SK-N-SH (cell line): ENCODE measurements at regions not wholly inside any gene's neighbourhood (a gene's known extent, or its start where the extent isn't known, plus 50 kb on each side); places are given as distances from the start of the nearest gene placed in this dataset.

Source experiments
- CTCF ChIA-PET: fragments of 300-600, 350-600 bp; formaldehyde crosslinking; extraction: SDS; loops from one replicate; lab custom pipeline; 2021; lab: Yijun Ruan, JAX
- POLR2A ChIA-PET: fragments of 350-600 bp; sonication (Branson Sonifier 250); formaldehyde crosslinking; extraction: SDS; loops from one replicate; lab custom pipeline; 2020; ENCODE audit warnings: antibody characterized with exemption, inconsistent platforms; lab: Yijun Ruan, JAX
- DNase-seq: peaks from one replicate; pipeline ENCODE4 v3.0.0; 2012
- H2AFZ ChIP-seq: fragments of 200-600 bp; sonication (generic); 2 replicates; pipeline ENCODE4 v1.8.1; 2016; ENCODE audit warnings: antibody characterized with exemption, mild to moderate bottlenecking, low read depth
- H3F3A ChIP-seq: fragments of 200-600 bp; sonication (generic); replicated peaks from 2 replicates; pipeline ENCODE3; 2016; ENCODE audit warnings: antibody characterized with exemption, mild to moderate bottlenecking; ENCODE audit not compliant: insufficient read depth
- H3K27ac ChIP-seq, 2 experiments: fragments of 200-500 bp in 1 of 2; fragments of 200-600 bp in 1 of 2; sonication (Bioruptor generic) in 1 of 2; sonication (generic), shearing (Covaris generic) in 1 of 2; 2 replicates each; pipeline versions ENCODE4 v1.5.1 to v1.6.1; 2014 to 2016; ENCODE audit warnings: low read depth in 2 of 2, inconsistent platforms in 1 of 2, low read length in 1 of 2, mild to moderate bottlenecking in 1 of 2, mixed read lengths in 1 of 2
- H3K27me3 ChIP-seq: fragments of 200-600 bp; sonication (generic), shearing (Covaris generic); 2 replicates; pipeline ENCODE4 v1.6.1; 2016; ENCODE audit warnings: mixed run types; ENCODE audit not compliant: insufficient read depth
- H3K36me3 ChIP-seq, 2 experiments: fragments of 200-500 bp in 1 of 2; fragments of 200-600 bp in 1 of 2; sonication (Bioruptor generic) in 1 of 2; sonication (generic) in 1 of 2; replicated peaks in 1 of 2; 2 replicates each; pipeline versions ENCODE3 to v1.5.1; 2014 to 2016; ENCODE audit warnings: low read length in 1 of 2, mild to moderate bottlenecking in 1 of 2; ENCODE audit not compliant: insufficient read depth in 2 of 2, control insufficient read depth in 1 of 2
- H3K4me1 ChIP-seq, 2 experiments: fragments of 200-500 bp in 1 of 2; fragments of 200-600 bp in 1 of 2; sonication (Bioruptor generic) in 1 of 2; sonication (generic), shearing (Covaris generic) in 1 of 2; 2 replicates each; pipeline versions ENCODE4 v1.5.1 to v1.6.1; 2014 to 2016; ENCODE audit warnings: low read depth in 1 of 2, low read length in 1 of 2, mixed run types in 1 of 2; ENCODE audit not compliant: insufficient read depth in 2 of 2, control insufficient read depth in 1 of 2
- H3K4me2 ChIP-seq: fragments of 200-600 bp; sonication (generic), shearing (Covaris generic); 2 replicates; pipeline ENCODE4 v1.6.1; 2017; ENCODE audit warnings: mixed run types
- H3K4me3 ChIP-seq, 2 experiments: fragments of 200-500 bp in 1 of 2; fragments of 200-600 bp in 1 of 2; sonication (Bioruptor generic) in 1 of 2; sonication (generic), shearing (Covaris generic) in 1 of 2; 2 replicates each; pipeline versions ENCODE4 v1.5.1 to v1.8.1; 2014 to 2016; ENCODE audit warnings: low read depth in 2 of 2, inconsistent platforms in 1 of 2, low read length in 1 of 2, mild to moderate bottlenecking in 1 of 2, mixed read lengths in 1 of 2, moderate library complexity in 1 of 2
- H3K79me2 ChIP-seq: fragments of 200-600 bp; sonication (generic); 2 replicates; pipeline ENCODE4 v1.8.1; 2017; ENCODE audit warnings: mild to moderate bottlenecking; ENCODE audit not compliant: insufficient read depth
- H3K9ac ChIP-seq: fragments of 200-600 bp; sonication (generic); 2 replicates; pipeline ENCODE4 v1.6.1; 2017; ENCODE audit warnings: mixed run types
- H3K9me2 ChIP-seq: fragments of 200-600 bp; sonication (generic); 2 replicates; pipeline ENCODE4 v1.6.1; 2017; ENCODE audit warnings: mixed run types
- H3K9me3 ChIP-seq: fragments of 200-600 bp; sonication (generic); 2 replicates; pipeline ENCODE4 v1.6.1; 2017; ENCODE audit warnings: mixed run types, mild to moderate bottlenecking, moderate library complexity
- H4K20me1 ChIP-seq: fragments of 200-600 bp; sonication (generic); 2 replicates; pipeline ENCODE4 v1.6.1; 2017; ENCODE audit warnings: mild to moderate bottlenecking, mixed run types; ENCODE audit not compliant: insufficient read depth
- CHD2 ChIP-seq: fragments of 150-350 bp; IDR thresholded peaks from 2 replicates; pipeline ENCODE4 v1.6.1; 2018; ENCODE audit warnings: low read length; ENCODE audit not compliant: partially characterized antibody
- MAX ChIP-seq: IDR thresholded peaks from 2 replicates; pipeline ENCODE4 v1.4.0; 2012; ENCODE audit warnings: low read depth
- MXI1 ChIP-seq: IDR thresholded peaks from 2 replicates; pipeline ENCODE4 v1.6.1; 2012; ENCODE audit warnings: mild to moderate bottlenecking, low read depth, low read length, improper control_type of control experiment
- NRF1 ChIP-seq: IDR thresholded peaks from 2 replicates; pipeline ENCODE4 v1.6.1; 2012; ENCODE audit warnings: low read depth, mild to moderate bottlenecking, low read length
- POLR2AphosphoS5 ChIP-seq: IDR thresholded peaks from 2 replicates; pipeline ENCODE4 v1.6.1; 2012; ENCODE audit warnings: low read depth, low read length
- RCOR1 ChIP-seq: fragments of 150-350 bp; IDR thresholded peaks from 2 replicates; pipeline ENCODE4 v1.6.1; 2017; ENCODE audit warnings: antibody characterized with exemption, low read length
- REST ChIP-seq: IDR thresholded peaks from 2 replicates; pipeline ENCODE4 v1.6.1; 2012; ENCODE audit warnings: mild to moderate bottlenecking, low read depth, low read length, moderate library complexity
- SIN3A ChIP-seq: IDR thresholded peaks from 2 replicates; pipeline ENCODE4 v1.6.1; 2012; ENCODE audit warnings: low read depth, mild to moderate bottlenecking, low read length, moderate library complexity, borderline replicate concordance
- SMC3 ChIP-seq: IDR thresholded peaks from 2 replicates; pipeline ENCODE4 v1.6.1; 2012; ENCODE audit warnings: low read depth, low read length, improper control_type of control experiment
- USF2 ChIP-seq: fragments of 150-350 bp; IDR thresholded peaks from 2 replicates; pipeline ENCODE4 v1.6.1; 2017; ENCODE audit warnings: antibody characterized with exemption, low read length, low read depth, borderline replicate concordance
- WGBS: methylation state at CpG from one replicate; pipeline ENCODE4 v1.1.6; 2017; ENCODE audit warnings: low lambda C conversion rate; 5-methylcytosine and 5-hydroxymethylcytosine counted together

GRCh38 chr6:117074672-117075071 lies 190.7 kb upstream of the VGLL2 start:
- Histone ChIP-seq H3K79me2 (no peaks in the 10 kb centered on the region), H3K36me3 (no peaks in the 10 kb centered on the region), H3K27ac (no peak overlapping the region), H3K4me2 (no peak overlapping the region), H2AFZ (no peak overlapping the region), H3K9me2 (no peaks in the 10 kb centered on the region), H3K9ac (no peak overlapping the region), H3K9me3 (no peaks in the 10 kb centered on the region), H3K27me3 (no peaks in the 10 kb centered on the region), H3F3A (no peaks in the 10 kb centered on the region), H4K20me1 (no peaks in the 10 kb centered on the region), H3K4me1 (no peaks in the 10 kb centered on the region), H3K4me3 (no peak overlapping the region)
- POLR2A ChIA-PET, result no interaction called here
- WGBS, result 3% methylated on average over 5 of the region's 5 CpGs
- DNase-seq, result no peak
- CTCF ChIA-PET, result no interaction called here
- TF ChIP-seq USF2 (no peak), CHD2 (no peak)

GRCh38 chr6:117075218-117075617 lies 190.1 kb upstream of the VGLL2 start:
- no peaks in the 10 kb centered on the region for H3K9me2 ChIP-seq
- no peak overlapping the region for H2AFZ ChIP-seq
- no peak overlapping the region for H3K27ac ChIP-seq
- no peak overlapping the region for H3K9ac ChIP-seq
- no peaks in the 10 kb centered on the region for H3K27me3 ChIP-seq
- no peaks in the 10 kb centered on the region for H3K4me1 ChIP-seq
- WGBS, result 2% methylated on average over 5 of the region's 5 CpGs
- H3K79me2 ChIP-seq, result no peaks in the 10 kb centered on the region
- TF ChIP-seq POLR2AphosphoS5 (no peak), REST (no peak), RCOR1 (no peak), MXI1 (no peak), MAX (no peak), NRF1 (no peak), SMC3 (no peak), SIN3A (no peak)
- no peaks in the 10 kb centered on the region for H3K9me3 ChIP-seq
- CTCF ChIA-PET, result no interaction called here
- H3K4me2 ChIP-seq, result no peak overlapping the region
- POLR2A ChIA-PET, result no interaction called here
- no peak overlapping the region for H3K4me3 ChIP-seq
- H3K36me3 ChIP-seq, result no peaks in the 10 kb centered on the region
- H3F3A ChIP-seq, result no peaks in the 10 kb centered on the region
- no peak for DNase-seq
- no peaks in the 10 kb centered on the region for H4K20me1 ChIP-seq
